H1 (cell line): ENCODE measurements at regions not wholly inside any gene's neighbourhood (a gene's known extent, or its start where the extent isn't known, plus 50 kb on each side); places are given as distances from the start of the nearest gene placed in this dataset.

Source experiments
- CTCF ChIA-PET: fragments of 300-600 bp; sonication (Branson Sonifier 250); formaldehyde crosslinking; loops from one replicate; lab custom pipeline; 2021; ENCODE audit not compliant: partially characterized antibody; lab: Charles Lee
- POLR2A ChIA-PET: fragments of 300-600 bp; sonication (Branson Sonifier 250); formaldehyde crosslinking; loops from one replicate; lab custom pipeline; 2021; ENCODE audit warnings: inconsistent platforms; ENCODE audit not compliant: partially characterized antibody; lab: Charles Lee
- DNase-seq, 2 experiments: peaks; one replicate each; pipeline versions ENCODE4 v3.0.0 to v3.0.0-alpha.2; 2010 to 2022; ENCODE audit warnings: low spot score in 2 of 2, low read depth in 1 of 2, mixed read lengths in 1 of 2
- FAIRE-seq: peaks from 2 replicates; lab custom pipeline; 2011; peaks lifted over from hg19 to GRCh38; lab: Jason Lieb, UNC
- H2AFZ ChIP-seq: 2 replicates; pipeline ENCODE4 v1.8.1; 2012; ENCODE audit warnings: low read length, inconsistent platforms
- H2AK5ac ChIP-seq: 2 replicates; pipeline ENCODE4 v1.6.1; 2013; ENCODE audit warnings: low read depth, low read length
- H2BK120ac ChIP-seq: replicated peaks from 2 replicates; pipeline ENCODE3; 2013; ENCODE audit warnings: low read depth, low read length, inconsistent platforms
- H2BK12ac ChIP-seq: 2 replicates; pipeline ENCODE4 v1.6.1; 2013; ENCODE audit warnings: low read depth, low read length
- H2BK15ac ChIP-seq: 2 replicates; pipeline ENCODE4 v1.6.1; 2013; ENCODE audit warnings: low read length
- H2BK20ac ChIP-seq: 2 replicates; pipeline ENCODE4 v1.6.1; 2013; ENCODE audit warnings: low read length
- H2BK5ac ChIP-seq: 2 replicates; pipeline ENCODE4 v1.6.1; 2013; ENCODE audit warnings: low read depth, low read length
- H3K14ac ChIP-seq: 2 replicates; pipeline ENCODE4 v1.6.1; 2013; ENCODE audit warnings: inconsistent platforms; ENCODE audit not compliant: insufficient read length
- H3K18ac ChIP-seq: 2 replicates; pipeline ENCODE4 v1.6.1; 2013; ENCODE audit warnings: low read length; ENCODE audit errors: extremely low read depth
- H3K23ac ChIP-seq: 2 replicates; pipeline ENCODE4 v1.6.1; 2013; ENCODE audit warnings: inconsistent platforms; ENCODE audit not compliant: insufficient read length
- H3K23me2 ChIP-seq: 2 replicates; pipeline ENCODE4 v1.6.1; 2013; ENCODE audit warnings: low read depth, low read length
- H3K27ac ChIP-seq: 2 replicates; pipeline ENCODE4 v1.6.1; 2011; ENCODE audit warnings: low read depth, low read length, inconsistent platforms
- H3K27me3 ChIP-seq, 4 experiments: replicated peaks in 1 of 4; 1 replicate in 1 of 4; 2 replicates in 3 of 4; pipeline versions ENCODE4 v1.6.1 to v1.8.1; 2011 to 2013; ENCODE audit warnings: low read length in 3 of 4, mild to moderate bottlenecking in 3 of 4, inconsistent platforms in 2 of 4, mixed read lengths in 2 of 4, moderate library complexity in 1 of 4; ENCODE audit not compliant: control insufficient read depth in 3 of 4, insufficient read depth in 3 of 4; ENCODE audit errors: extremely low read depth in 1 of 4
- H3K36me3 ChIP-seq, 4 experiments: 2 replicates each; pipeline versions ENCODE4 v1.6.1 to v1.8.1; 2011 to 2013; ENCODE audit warnings: mild to moderate bottlenecking in 4 of 4, low read length in 3 of 4, moderate library complexity in 2 of 4, control low read depth in 1 of 4, inconsistent platforms in 1 of 4; ENCODE audit not compliant: insufficient read depth in 4 of 4, control insufficient read depth in 2 of 4
- H3K4ac ChIP-seq: replicated peaks from 2 replicates; pipeline ENCODE3; 2013; ENCODE audit warnings: low read length, low read depth, mixed read lengths, inconsistent platforms; ENCODE audit not compliant: insufficient read length
- H3K4me1 ChIP-seq, 4 experiments: replicated peaks in 1 of 4; 1 replicate in 1 of 4; 2 replicates in 3 of 4; pipeline versions ENCODE4 v1.6.1 to v1.8.1; 2011 to 2013; ENCODE audit warnings: low read length in 3 of 4, inconsistent platforms in 2 of 4, mixed read lengths in 1 of 4; ENCODE audit not compliant: insufficient read depth in 4 of 4, control insufficient read depth in 3 of 4
- H3K4me2 ChIP-seq, 2 experiments: 2 replicates each; pipeline versions ENCODE4 v1.6.1 to v1.8.1; 2011 to 2013; ENCODE audit warnings: low read depth in 2 of 2, low read length in 2 of 2, control low read depth in 1 of 2, inconsistent platforms in 1 of 2, mild to moderate bottlenecking in 1 of 2; ENCODE audit not compliant: insufficient read depth in 1 of 2
- H3K4me3 ChIP-seq, 4 experiments: fragments of 200-600, 300-600 bp in 1 of 4; sonication (generic), shearing (Covaris generic), sonication (Bioruptor Twin) in 1 of 4; 2 replicates each; pipeline versions ENCODE4 v1.5.1 to v1.8.1; 2011 to 2016; ENCODE audit warnings: low read length in 4 of 4, low read depth in 3 of 4, control low read depth in 2 of 4, inconsistent platforms in 2 of 4, mild to moderate bottlenecking in 2 of 4, mixed read lengths in 1 of 4, moderate library complexity in 1 of 4; ENCODE audit not compliant: insufficient read depth in 2 of 4; ENCODE audit errors: extremely low read depth in 1 of 4
- H3K56ac ChIP-seq: replicated peaks from 2 replicates; pipeline ENCODE3; 2013; ENCODE audit warnings: low read depth, mild to moderate bottlenecking, mixed read lengths, low read length, inconsistent platforms; ENCODE audit not compliant: insufficient read length
- H3K79me1 ChIP-seq: 2 replicates; pipeline ENCODE4 v1.6.1; 2013; ENCODE audit warnings: low read depth, low read length, control low read depth
- H3K79me2 ChIP-seq, 2 experiments: 2 replicates each; pipeline versions ENCODE4 v1.6.1 to v1.8.1; 2012 to 2013; ENCODE audit warnings: low read length in 2 of 2, mild to moderate bottlenecking in 2 of 2, inconsistent platforms in 1 of 2; ENCODE audit not compliant: insufficient read depth in 2 of 2, control insufficient read depth in 1 of 2
- H3K9ac ChIP-seq, 4 experiments: replicated peaks in 1 of 4; 1 replicate in 1 of 4; 2 replicates in 3 of 4; pipeline versions ENCODE4 v1.6.1 to v1.8.1; 2011 to 2013; ENCODE audit warnings: low read depth in 3 of 4, low read length in 3 of 4, control low read depth in 2 of 4, mild to moderate bottlenecking in 2 of 4, moderate library complexity in 2 of 4, inconsistent platforms in 1 of 4; ENCODE audit errors: extremely low read depth in 1 of 4
- H3K9me3 ChIP-seq, 2 experiments: 2 replicates each; pipeline versions ENCODE4 v1.6.1 to v1.8.1; 2012 to 2013; ENCODE audit warnings: mild to moderate bottlenecking in 2 of 2, moderate library complexity in 2 of 2, control low read depth in 1 of 2, inconsistent platforms in 1 of 2, low read depth in 1 of 2, low read length in 1 of 2, mixed read lengths in 1 of 2; ENCODE audit not compliant: insufficient read depth in 2 of 2
- H4K20me1 ChIP-seq, 2 experiments: replicated peaks in 1 of 2; 2 replicates each; pipeline versions ENCODE3 to v1.8.1; 2011 to 2013; ENCODE audit warnings: inconsistent platforms in 2 of 2, low read length in 2 of 2, mild to moderate bottlenecking in 1 of 2; ENCODE audit not compliant: insufficient read depth in 2 of 2, control insufficient read depth in 1 of 2
- H4K5ac ChIP-seq: 2 replicates; pipeline ENCODE4 v1.6.1; 2013; ENCODE audit warnings: low read length, low read depth, mixed read lengths, inconsistent platforms; ENCODE audit not compliant: insufficient read length
- H4K8ac ChIP-seq: 2 replicates; pipeline ENCODE4 v1.8.0; 2013; ENCODE audit warnings: mild to moderate bottlenecking, moderate library complexity, low read length, inconsistent platforms; ENCODE audit not compliant: insufficient read depth; ENCODE audit errors: extremely low read depth
- H4K91ac ChIP-seq: replicated peaks from 2 replicates; pipeline ENCODE3; 2013; ENCODE audit warnings: low read length, mixed read lengths, inconsistent platforms; ENCODE audit not compliant: insufficient read length
- BACH1 ChIP-seq: IDR thresholded peaks from 2 replicates; pipeline ENCODE4 v1.6.1; 2012; ENCODE audit warnings: low read length, improper control_type of control experiment
- GABPA ChIP-seq: IDR thresholded peaks from 2 replicates; pipeline ENCODE4 v1.6.1; 2011; ENCODE audit warnings: mild to moderate bottlenecking, low read length, moderate library complexity, borderline replicate concordance; ENCODE audit not compliant: insufficient read depth
- SAP30 ChIP-seq: fragments of 300-600 bp; sonication (generic); IDR thresholded peaks from 2 replicates; pipeline ENCODE4 v1.7.1; 2012; ENCODE audit warnings: low read length, moderate library complexity, mild to moderate bottlenecking, inconsistent platforms; ENCODE audit not compliant: insufficient read depth, insufficient replicate concordance
- TBP ChIP-seq: IDR thresholded peaks from 2 replicates; pipeline ENCODE4 v1.6.1; 2011; ENCODE audit warnings: low read depth, low read length, improper control_type of control experiment
- WGBS, 2 experiments: shearing (Covaris generic) in 1 of 2; methylation state at CpG; one replicate each; pipeline versions ENCODE4 v1.1.6 to v1.1.7; 2013 to 2015; ENCODE audit warnings: low lambda C conversion rate in 2 of 2, mixed read lengths in 2 of 2, inconsistent platforms in 1 of 2, low coverage in 1 of 2, missing lambda C conversion rate in 1 of 2; ENCODE audit not compliant: insufficient replicate concordance in 2 of 2, insufficient coverage in 1 of 2, insufficient read length in 1 of 2; ENCODE audit errors: extremely low coverage in 1 of 2, missing lambda C conversion rate in 1 of 2; 5-methylcytosine and 5-hydroxymethylcytosine counted together

- no peak overlapping the region for H4K8ac ChIP-seq
- H3K79me2 ChIP-seq = no peaks in the 10 kb centered on the region
- H3K23ac ChIP-seq = no peak overlapping the region
- H4K5ac ChIP-seq = no peak overlapping the region
- no peak overlapping the region for H3K18ac ChIP-seq
- H3K23me2 ChIP-seq = no peaks in the 10 kb centered on the region
- H3K4ac ChIP-seq = no peak overlapping the region
- H3K27ac ChIP-seq = no peak overlapping the region
- H3K56ac ChIP-seq = no peak overlapping the region
- no peaks in the 10 kb centered on the region for H3K79me1 ChIP-seq
- no peak overlapping the region for H2BK12ac ChIP-seq
- no peaks in the 10 kb centered on the region for H3K27me3 ChIP-seq
- H2BK15ac ChIP-seq = peak overlapping the region; percentile 72; the same call in 1 of the 2 replicates
- no peak overlapping the region for H3K9ac ChIP-seq
- TF ChIP-seq TBP = no peak
- no peak for TF ChIP-seq GABPA
- TF ChIP-seq SAP30 = no peak
- TF ChIP-seq BACH1 = no peak
- TF ChIP-seq, all 59 proteins: peak for 0
- H2AK5ac ChIP-seq = no peak overlapping the region
- no peak overlapping the region for H2AFZ ChIP-seq
- no peaks in the 10 kb centered on the region; a peak in 1 of 8 replicates for H3K36me3 ChIP-seq
- no peak overlapping the region for H3K14ac ChIP-seq
- H3K9me3 ChIP-seq = no peaks in the 10 kb centered on the region
- POLR2A ChIA-PET = no interaction called here
- no peaks in the 10 kb centered on the region for H4K20me1 ChIP-seq
- H2BK20ac ChIP-seq = no peak overlapping the region
- no peak overlapping the region for H3K4me2 ChIP-seq
- no peak overlapping the region for H2BK120ac ChIP-seq
- H3K4me3 ChIP-seq = no peak overlapping the region
- no peak overlapping the region for H4K91ac ChIP-seq
- H2BK5ac ChIP-seq = no peak overlapping the region
- peaks cover 0 to 6% (median 3%) of the 10 kb centered on the region in 4 experiments; a peak in 2 of 7 replicates for H3K4me1 ChIP-seq
- no peak for FAIRE-seq
- no peak for DNase-seq
- WGBS, 2 experiments = 85% methylated on average over 6 of the region's 6 CpGs; no CpG with 5 or more reads in 1 of the 2 experiments
- CTCF ChIA-PET = interaction anchor here (0.9 to 6.6 kb wide), 3 partner anchors 12 to 204 kb away, joined by 3 to 43 read pairs (median 14); no protein-coding TSS in a partner anchor
Observed at GRCh38 chr9:109916316-109916715, 136.3 kb downstream of the PALM2AKAP2 start.
